SK-N-SH (cell line): ENCODE measurements at regions not wholly inside any gene's neighbourhood (a gene's known extent, or its start where the extent isn't known, plus 50 kb on each side); places are given as distances from the start of the nearest gene placed in this dataset.
A peak's percentile ranks its signal among the peaks of the same experiment; 100 is the strongest.

Experiments
- CTCF ChIA-PET: fragments of 300-600, 350-600 bp; formaldehyde crosslinking; extraction: SDS; loops from one replicate; lab custom pipeline; 2021; lab: Yijun Ruan, JAX
- POLR2A ChIA-PET: fragments of 350-600 bp; sonication (Branson Sonifier 250); formaldehyde crosslinking; extraction: SDS; loops from one replicate; lab custom pipeline; 2020; ENCODE audit warnings: antibody characterized with exemption, inconsistent platforms; lab: Yijun Ruan, JAX
- DNase-seq: peaks from one replicate; pipeline ENCODE4 v3.0.0; 2012
- H2AFZ ChIP-seq: fragments of 200-600 bp; sonication (generic); 2 replicates; pipeline ENCODE4 v1.8.1; 2016; ENCODE audit warnings: antibody characterized with exemption, mild to moderate bottlenecking, low read depth
- H3F3A ChIP-seq: fragments of 200-600 bp; sonication (generic); replicated peaks from 2 replicates; pipeline ENCODE3; 2016; ENCODE audit warnings: antibody characterized with exemption, mild to moderate bottlenecking; ENCODE audit not compliant: insufficient read depth
- H3K27ac ChIP-seq, 2 experiments: fragments of 200-500 bp in 1 of 2; fragments of 200-600 bp in 1 of 2; sonication (Bioruptor generic) in 1 of 2; sonication (generic), shearing (Covaris generic) in 1 of 2; 2 replicates each; pipeline versions ENCODE4 v1.5.1 to v1.6.1; 2014 to 2016; ENCODE audit warnings: low read depth in 2 of 2, inconsistent platforms in 1 of 2, low read length in 1 of 2, mild to moderate bottlenecking in 1 of 2, mixed read lengths in 1 of 2
- H3K27me3 ChIP-seq: fragments of 200-600 bp; sonication (generic), shearing (Covaris generic); 2 replicates; pipeline ENCODE4 v1.6.1; 2016; ENCODE audit warnings: mixed run types; ENCODE audit not compliant: insufficient read depth
- H3K36me3 ChIP-seq, 2 experiments: fragments of 200-500 bp in 1 of 2; fragments of 200-600 bp in 1 of 2; sonication (Bioruptor generic) in 1 of 2; sonication (generic) in 1 of 2; replicated peaks in 1 of 2; 2 replicates each; pipeline versions ENCODE3 to v1.5.1; 2014 to 2016; ENCODE audit warnings: low read length in 1 of 2, mild to moderate bottlenecking in 1 of 2; ENCODE audit not compliant: insufficient read depth in 2 of 2, control insufficient read depth in 1 of 2
- H3K4me1 ChIP-seq, 2 experiments: fragments of 200-500 bp in 1 of 2; fragments of 200-600 bp in 1 of 2; sonication (Bioruptor generic) in 1 of 2; sonication (generic), shearing (Covaris generic) in 1 of 2; 2 replicates each; pipeline versions ENCODE4 v1.5.1 to v1.6.1; 2014 to 2016; ENCODE audit warnings: low read depth in 1 of 2, low read length in 1 of 2, mixed run types in 1 of 2; ENCODE audit not compliant: insufficient read depth in 2 of 2, control insufficient read depth in 1 of 2
- H3K4me2 ChIP-seq: fragments of 200-600 bp; sonication (generic), shearing (Covaris generic); 2 replicates; pipeline ENCODE4 v1.6.1; 2017; ENCODE audit warnings: mixed run types
- H3K4me3 ChIP-seq, 2 experiments: fragments of 200-500 bp in 1 of 2; fragments of 200-600 bp in 1 of 2; sonication (Bioruptor generic) in 1 of 2; sonication (generic), shearing (Covaris generic) in 1 of 2; 2 replicates each; pipeline versions ENCODE4 v1.5.1 to v1.8.1; 2014 to 2016; ENCODE audit warnings: low read depth in 2 of 2, inconsistent platforms in 1 of 2, low read length in 1 of 2, mild to moderate bottlenecking in 1 of 2, mixed read lengths in 1 of 2, moderate library complexity in 1 of 2
- H3K79me2 ChIP-seq: fragments of 200-600 bp; sonication (generic); 2 replicates; pipeline ENCODE4 v1.8.1; 2017; ENCODE audit warnings: mild to moderate bottlenecking; ENCODE audit not compliant: insufficient read depth
- H3K9ac ChIP-seq: fragments of 200-600 bp; sonication (generic); 2 replicates; pipeline ENCODE4 v1.6.1; 2017; ENCODE audit warnings: mixed run types
- H3K9me2 ChIP-seq: fragments of 200-600 bp; sonication (generic); 2 replicates; pipeline ENCODE4 v1.6.1; 2017; ENCODE audit warnings: mixed run types
- H3K9me3 ChIP-seq: fragments of 200-600 bp; sonication (generic); 2 replicates; pipeline ENCODE4 v1.6.1; 2017; ENCODE audit warnings: mixed run types, mild to moderate bottlenecking, moderate library complexity
- H4K20me1 ChIP-seq: fragments of 200-600 bp; sonication (generic); 2 replicates; pipeline ENCODE4 v1.6.1; 2017; ENCODE audit warnings: mild to moderate bottlenecking, mixed run types; ENCODE audit not compliant: insufficient read depth
- CHD2 ChIP-seq: fragments of 150-350 bp; IDR thresholded peaks from 2 replicates; pipeline ENCODE4 v1.6.1; 2018; ENCODE audit warnings: low read length; ENCODE audit not compliant: partially characterized antibody
- CTCF ChIP-seq: fragments of 200-600 bp; sonication (generic); IDR thresholded peaks from 2 replicates; pipeline ENCODE4 v1.6.1; 2017; ENCODE audit warnings: antibody characterized with exemption, mild to moderate bottlenecking, moderate library complexity
- FOSL2 ChIP-seq: IDR thresholded peaks from 2 replicates; pipeline ENCODE4 v1.4.0; 2012; ENCODE audit warnings: low read depth, mild to moderate bottlenecking, moderate library complexity, borderline replicate concordance
- FOXJ3 ChIP-seq: sonication (generic); formaldehyde crosslinking; IDR thresholded peaks from 2 replicates; pipeline ENCODE4 v1.5.1; 2020; ENCODE audit warnings: mild to moderate bottlenecking, missing genetic modification reagents
- FOXM1 ChIP-seq: IDR thresholded peaks from 2 replicates; pipeline ENCODE4 v1.4.0; 2012; ENCODE audit warnings: low read depth, mild to moderate bottlenecking
- GATA2 ChIP-seq: sonication (generic); formaldehyde crosslinking; IDR thresholded peaks from 2 replicates; pipeline ENCODE4 v1.5.0; 2020; ENCODE audit warnings: mild to moderate bottlenecking, missing genetic modification reagents
- IRF3 ChIP-seq: fragments of 150-350 bp; IDR thresholded peaks from 2 replicates; pipeline ENCODE4 v1.6.1; 2016; ENCODE audit warnings: mild to moderate bottlenecking, low read depth, low read length
- JUND ChIP-seq: IDR thresholded peaks from 2 replicates; pipeline ENCODE4 v1.4.0; 2012
- MEF2A ChIP-seq: IDR thresholded peaks from 2 replicates; pipeline ENCODE4 v1.4.0; 2012; ENCODE audit warnings: low read depth, borderline replicate concordance
- MXI1 ChIP-seq: IDR thresholded peaks from 2 replicates; pipeline ENCODE4 v1.6.1; 2012; ENCODE audit warnings: mild to moderate bottlenecking, low read depth, low read length, improper control_type of control experiment
- NFIC ChIP-seq: IDR thresholded peaks from 2 replicates; pipeline ENCODE4 v1.4.0; 2012; ENCODE audit warnings: borderline replicate concordance
- NRF1 ChIP-seq: IDR thresholded peaks from 2 replicates; pipeline ENCODE4 v1.6.1; 2012; ENCODE audit warnings: low read depth, mild to moderate bottlenecking, low read length
- POLR2AphosphoS5 ChIP-seq: IDR thresholded peaks from 2 replicates; pipeline ENCODE4 v1.6.1; 2012; ENCODE audit warnings: low read depth, low read length
- RAD21 ChIP-seq: IDR thresholded peaks from 2 replicates; pipeline ENCODE4 v1.6.1; 2012; ENCODE audit warnings: mild to moderate bottlenecking, low read length
- RCOR1 ChIP-seq: fragments of 150-350 bp; IDR thresholded peaks from 2 replicates; pipeline ENCODE4 v1.6.1; 2017; ENCODE audit warnings: antibody characterized with exemption, low read length
- RXRA ChIP-seq: IDR thresholded peaks from 2 replicates; pipeline ENCODE4 v1.4.0; 2012; ENCODE audit warnings: low read depth, mild to moderate bottlenecking, borderline replicate concordance
- SMC3 ChIP-seq: IDR thresholded peaks from 2 replicates; pipeline ENCODE4 v1.6.1; 2012; ENCODE audit warnings: low read depth, low read length, improper control_type of control experiment
- TAF1 ChIP-seq: IDR thresholded peaks from 2 replicates; pipeline ENCODE4 v1.6.1; 2012; ENCODE audit warnings: low read depth, mild to moderate bottlenecking, low read length, moderate library complexity, borderline replicate concordance
- TCF12 ChIP-seq: IDR thresholded peaks from 2 replicates; pipeline ENCODE4 v1.4.0; 2012
- TEAD4 ChIP-seq: IDR thresholded peaks from 2 replicates; pipeline ENCODE4 v1.4.0; 2012; ENCODE audit warnings: mild to moderate bottlenecking, borderline replicate concordance; ENCODE audit not compliant: insufficient read depth
- WGBS: methylation state at CpG from one replicate; pipeline ENCODE4 v1.1.6; 2017; ENCODE audit warnings: low lambda C conversion rate; 5-methylcytosine and 5-hydroxymethylcytosine counted together
- TF ChIP-seq, protein P1 (sequence below): IDR thresholded peaks from 2 replicates; pipeline ENCODE4; 2012
- TF ChIP-seq, protein P2 (sequence below): IDR thresholded peaks from 2 replicates; pipeline ENCODE4 v1.4.0; 2012; ENCODE audit warnings: low read depth, borderline replicate concordance
- TF ChIP-seq, protein P3 (sequence below): IDR thresholded peaks from 2 replicates; pipeline ENCODE4 v1.4.0; 2012; ENCODE audit warnings: low read depth

- TF ChIP-seq, protein P1, sequence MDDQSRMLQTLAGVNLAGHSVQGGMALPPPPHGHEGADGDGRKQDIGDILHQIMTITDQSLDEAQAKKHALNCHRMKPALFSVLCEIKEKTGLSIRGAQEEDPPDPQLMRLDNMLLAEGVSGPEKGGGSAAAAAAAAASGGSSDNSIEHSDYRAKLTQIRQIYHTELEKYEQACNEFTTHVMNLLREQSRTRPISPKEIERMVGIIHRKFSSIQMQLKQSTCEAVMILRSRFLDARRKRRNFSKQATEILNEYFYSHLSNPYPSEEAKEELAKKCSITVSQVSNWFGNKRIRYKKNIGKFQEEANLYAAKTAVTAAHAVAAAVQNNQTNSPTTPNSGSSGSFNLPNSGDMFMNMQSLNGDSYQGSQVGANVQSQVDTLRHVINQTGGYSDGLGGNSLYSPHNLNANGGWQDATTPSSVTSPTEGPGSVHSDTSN: peak; percentile 43; the same call in 1 of the 2 replicates
- peak; percentile 59; the same call in 1 of the 2 replicates for TF ChIP-seq RCOR1
- TF ChIP-seq FOSL2: no peak
- peak; percentile 50 for TF ChIP-seq NFIC
- TF ChIP-seq, protein P2, sequence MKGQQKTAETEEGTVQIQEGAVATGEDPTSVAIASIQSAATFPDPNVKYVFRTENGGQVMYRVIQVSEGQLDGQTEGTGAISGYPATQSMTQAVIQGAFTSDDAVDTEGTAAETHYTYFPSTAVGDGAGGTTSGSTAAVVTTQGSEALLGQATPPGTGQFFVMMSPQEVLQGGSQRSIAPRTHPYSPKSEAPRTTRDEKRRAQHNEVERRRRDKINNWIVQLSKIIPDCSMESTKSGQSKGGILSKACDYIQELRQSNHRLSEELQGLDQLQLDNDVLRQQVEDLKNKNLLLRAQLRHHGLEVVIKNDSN: no peak
- no peak for TF ChIP-seq IRF3
- TF ChIP-seq SMC3: no peak
- peak; percentile 77 for TF ChIP-seq TCF12
- no peak for TF ChIP-seq TAF1
- no peak for TF ChIP-seq CHD2
Measured at GRCh38 chr16:65547772-65548446, 426.0 kb upstream of the CDH11 start (continued).

DNA sequence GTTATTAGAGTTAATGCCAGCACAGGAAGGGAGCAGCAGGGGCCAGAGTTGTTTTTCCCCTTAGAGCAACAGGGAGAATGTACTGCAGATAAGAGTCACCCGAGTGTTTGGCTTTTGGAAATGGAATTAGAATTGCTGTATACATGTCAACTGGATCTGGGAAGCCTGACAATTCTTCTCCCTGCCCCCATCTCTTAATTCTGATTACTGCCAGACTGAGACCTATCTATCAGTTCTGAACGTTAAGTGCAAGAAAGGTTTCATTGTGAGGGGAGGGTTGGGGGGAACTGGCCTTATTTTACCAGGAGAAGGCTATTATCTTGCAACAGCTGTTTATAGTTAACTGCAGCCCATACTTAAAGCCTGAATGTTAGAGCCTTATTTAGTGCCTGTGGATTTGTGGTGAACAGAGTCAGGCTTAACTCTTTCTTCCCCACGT is 424.5 kb upstream of the CDH11 start:
- Histone ChIP-seq H3K9me2 (no peaks in the 10 kb centered on the region), H3K9ac (no peak overlapping the region), H3K27me3 (no peaks in the 10 kb centered on the region), H4K20me1 (no peaks in the 10 kb centered on the region), H3K79me2 (no peaks in the 10 kb centered on the region), H3F3A (peaks cover 8% of the 10 kb centered on the region), H3K9me3 (no peaks in the 10 kb centered on the region), H2AFZ (peak overlapping the region; percentile 74), H3K4me3 (peak overlapping the region in 1 of 2 experiments; percentile 36; a peak in 3 of 4 replicates), H3K36me3 (no peaks in the 10 kb centered on the region), H3K4me2 (peak overlapping the region; percentile 51), H3K27ac (peak overlapping the region; percentile 71 to 97), H3K4me1 (peaks cover 34 to 39% of the 10 kb centered on the region in 2 experiments; a peak in 3 of 4 replicates)
- POLR2A ChIA-PET: no interaction called here
- CTCF ChIA-PET: no interaction called here
- WGBS: 5% methylated on average over 3 of the region's 3 CpGs
- peak; percentile 58 for DNase-seq
- TF ChIP-seq, protein P3, sequence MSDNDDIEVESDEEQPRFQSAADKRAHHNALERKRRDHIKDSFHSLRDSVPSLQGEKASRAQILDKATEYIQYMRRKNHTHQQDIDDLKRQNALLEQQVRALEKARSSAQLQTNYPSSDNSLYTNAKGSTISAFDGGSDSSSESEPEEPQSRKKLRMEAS: no peak
- TF ChIP-seq CHD2 (peak; percentile 81), NRF1 (no peak), RAD21 (peak; percentile 35), FOXJ3 (CRISPR knock-in tag) (peak; percentile 81; the same call in 1 of the 2 replicates), FOXM1 (0 out of 2 replicates have a peak, but pooled peaks have one; percentile 17), TEAD4 (peak; percentile 74; the same call in 1 of the 2 replicates), FOSL2 (no peak), RXRA (no peak), RCOR1 (peak; percentile 86), GATA2 (peak; percentile 82), JUND (peak; percentile 29; the same call in 1 of the 2 replicates), POLR2AphosphoS5 (0 out of 2 replicates have a peak, but pooled peaks have one; percentile 43), CTCF (no peak), MEF2A (peak; percentile 61; the same call in 1 of the 2 replicates), SMC3 (0 out of 2 replicates have a peak, but pooled peaks have one; percentile 7), MXI1 (no peak), TCF12 (peak; percentile 94)
- TF ChIP-seq, protein P2: no peak
- TF ChIP-seq, protein P1: peak; percentile 50
